ENCODE measurements at regions not wholly inside any gene's neighbourhood (a gene's known extent, or its start where the extent isn't known, plus 50 kb on each side); places are given as distances from the start of the nearest gene placed in this dataset.
"Not testable (repeated sequence)": the region's sequence is repeated elsewhere in the genome, so short reads cannot be mapped to it uniquely, and the experiment has no call there.

GRCh38 chr4:134089885-134090284 lies 111.7 kb downstream of the PABPC4L start:
- Histone ChIP-seq H3K4me3 (no peak overlapping the region), H3K27ac (no peak overlapping the region), H3K9me3 (no peaks in the 10 kb centered on the region), H3K27me3 (no peaks in the 10 kb centered on the region), H3K4me1 (no peaks in the 10 kb centered on the region), H3K36me3 (no peaks in the 10 kb centered on the region)
- no peak for DNase-seq
- 37 to 50% (median 45%) methylated on average over 3 of the region's 3 CpGs for WGBS, 5 donors
- TF ChIP-seq POLR2A (IDR thresholded peaks at IDR 0.05) = no peak
- no peak for TF ChIP-seq EP300 (IDR thresholded peaks at IDR 0.05)
- TF ChIP-seq, protein P1, sequence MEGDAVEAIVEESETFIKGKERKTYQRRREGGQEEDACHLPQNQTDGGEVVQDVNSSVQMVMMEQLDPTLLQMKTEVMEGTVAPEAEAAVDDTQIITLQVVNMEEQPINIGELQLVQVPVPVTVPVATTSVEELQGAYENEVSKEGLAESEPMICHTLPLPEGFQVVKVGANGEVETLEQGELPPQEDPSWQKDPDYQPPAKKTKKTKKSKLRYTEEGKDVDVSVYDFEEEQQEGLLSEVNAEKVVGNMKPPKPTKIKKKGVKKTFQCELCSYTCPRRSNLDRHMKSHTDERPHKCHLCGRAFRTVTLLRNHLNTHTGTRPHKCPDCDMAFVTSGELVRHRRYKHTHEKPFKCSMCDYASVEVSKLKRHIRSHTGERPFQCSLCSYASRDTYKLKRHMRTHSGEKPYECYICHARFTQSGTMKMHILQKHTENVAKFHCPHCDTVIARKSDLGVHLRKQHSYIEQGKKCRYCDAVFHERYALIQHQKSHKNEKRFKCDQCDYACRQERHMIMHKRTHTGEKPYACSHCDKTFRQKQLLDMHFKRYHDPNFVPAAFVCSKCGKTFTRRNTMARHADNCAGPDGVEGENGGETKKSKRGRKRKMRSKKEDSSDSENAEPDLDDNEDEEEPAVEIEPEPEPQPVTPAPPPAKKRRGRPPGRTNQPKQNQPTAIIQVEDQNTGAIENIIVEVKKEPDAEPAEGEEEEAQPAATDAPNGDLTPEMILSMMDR (IDR thresholded peaks at IDR 0.05) = no peak
- TF ChIP-seq POLR2AphosphoS5 (IDR thresholded peaks at IDR 0.05) = no peak
- intact Hi-C loops (cut with DNase I; ENCODE audit: low total_unique reads) = no loop called here

DNA sequence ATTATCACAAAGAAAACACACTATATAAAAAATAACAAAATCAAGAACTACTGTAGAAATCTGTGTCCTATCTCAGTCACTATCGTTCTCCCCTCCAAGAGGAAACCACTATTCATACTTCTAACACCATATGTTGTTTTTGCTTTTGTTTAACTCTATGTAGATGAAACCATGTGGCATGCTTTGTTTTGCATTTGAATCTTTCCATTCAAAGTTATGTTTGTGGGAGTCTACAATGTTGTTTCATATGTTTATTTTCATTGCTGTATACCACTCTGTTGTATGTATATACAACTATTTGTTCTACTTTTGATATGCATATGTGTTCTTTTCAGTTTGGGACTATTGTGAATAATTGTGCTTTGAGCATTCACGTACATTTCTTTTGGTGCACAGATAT lies 116.1 kb downstream of the PABPC4L start:
- intact Hi-C loops (cut with DNase I; ENCODE audit: low total_unique reads) = no loop called here
- no peaks in the 10 kb centered on the region for H3K27me3 ChIP-seq

DNA sequence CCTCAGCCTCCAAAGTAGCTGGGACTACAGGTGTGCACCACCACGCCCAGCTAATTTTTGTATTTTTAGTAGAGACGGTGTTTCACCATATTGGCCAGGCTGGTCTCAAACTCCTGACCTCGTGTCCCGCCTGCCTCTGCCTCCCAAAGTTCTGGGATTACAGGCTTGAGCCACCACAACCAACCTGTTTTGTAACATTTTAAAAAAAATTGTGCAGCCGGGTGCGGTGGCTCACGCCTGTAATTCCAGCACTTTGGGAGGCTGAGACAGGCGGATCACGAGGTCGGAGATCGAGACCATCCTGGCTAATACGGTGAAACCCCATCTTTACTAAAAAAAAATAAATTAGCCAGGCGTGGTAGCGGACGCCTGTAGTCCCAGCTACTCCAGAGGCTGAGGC lies 122.5 kb downstream of the PABPC4L start:
- H3K27ac ChIP-seq; H3K27me3 ChIP-seq; H3K36me3 ChIP-seq; intact Hi-C loops (cut with DNase I; ENCODE audit: low total_unique reads); DNase-seq; H3K9me3 ChIP-seq; H3K4me3 ChIP-seq; H3K4me1 ChIP-seq: not testable (repeated sequence)
- WGBS, 5 donors = 92 to 97% (median 94%) methylated on average over 15 of the region's 15 CpGs

More for the DNA sequence above, 116.1 kb downstream of the PABPC4L start:
- TF ChIP-seq POLR2A (IDR thresholded peaks at IDR 0.05) (no peak), EP300 (IDR thresholded peaks at IDR 0.05) (no peak), POLR2AphosphoS5 (IDR thresholded peaks at IDR 0.05) (no peak)
- TF ChIP-seq, protein P1 (IDR thresholded peaks at IDR 0.05) = no peak
- Histone ChIP-seq H3K4me1 (no peaks in the 10 kb centered on the region), H3K9me3 (no peaks in the 10 kb centered on the region), H3K36me3 (no peaks in the 10 kb centered on the region), H3K27ac (no peak overlapping the region), H3K4me3 (no peak overlapping the region)
- WGBS, 5 donors = 64 to 71% (median 68%) methylated on average over 2 of the region's 2 CpGs
- DNase-seq = no peak

DNA sequence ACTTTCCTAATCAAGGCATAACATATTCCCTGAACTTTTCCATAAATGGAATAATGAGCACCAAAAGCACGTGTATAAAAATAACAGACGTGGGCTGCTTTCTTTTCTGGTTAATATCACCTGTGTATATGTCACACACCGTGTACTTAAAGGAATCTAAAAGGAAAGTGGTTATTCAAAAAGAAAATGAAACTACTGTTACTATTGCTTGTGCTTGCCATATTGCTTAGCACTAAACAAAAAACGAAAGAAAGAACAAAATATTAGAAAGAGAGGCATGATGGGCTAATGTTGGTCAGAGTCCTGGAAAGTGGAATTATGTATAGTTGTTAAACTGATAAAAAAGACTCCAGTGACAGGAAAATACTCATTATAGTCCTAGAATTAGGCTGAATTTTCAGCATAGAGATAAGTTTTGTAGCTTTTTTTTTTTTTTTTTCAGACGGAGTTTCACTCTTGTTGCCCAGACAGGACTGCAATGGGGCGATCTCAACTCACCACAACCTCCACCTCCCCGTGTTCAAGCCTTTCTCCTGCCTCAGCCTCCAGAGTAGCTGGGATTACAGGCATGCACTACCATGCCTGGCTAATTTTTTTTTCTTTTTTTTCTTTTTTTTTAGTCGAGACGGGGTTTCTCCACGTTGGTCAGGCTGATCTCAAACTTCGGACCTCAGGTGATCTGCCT lies 123.2 kb downstream of the PABPC4L start:
- no peaks in the 10 kb centered on the region for H3K4me1 ChIP-seq
- intact Hi-C loops (cut with DNase I; ENCODE audit: low total_unique reads) = no loop called here
- DNase-seq = no peak
- no peaks in the 10 kb centered on the region for H3K9me3 ChIP-seq
- no peaks in the 10 kb centered on the region for H3K36me3 ChIP-seq
- TF ChIP-seq POLR2A (IDR thresholded peaks at IDR 0.05) (no peak), POLR2AphosphoS5 (IDR thresholded peaks at IDR 0.05) (no peak), EP300 (IDR thresholded peaks at IDR 0.05) (no peak)
- TF ChIP-seq, protein P1 (IDR thresholded peaks at IDR 0.05) = no peak
- no peaks in the 10 kb centered on the region for H3K27me3 ChIP-seq
- no peak overlapping the region for H3K4me3 ChIP-seq
- 71 to 82% (median 79%) methylated on average over 11 of the region's 11 CpGs for WGBS, 5 donors
- H3K27ac ChIP-seq = no peak overlapping the region

DNA sequence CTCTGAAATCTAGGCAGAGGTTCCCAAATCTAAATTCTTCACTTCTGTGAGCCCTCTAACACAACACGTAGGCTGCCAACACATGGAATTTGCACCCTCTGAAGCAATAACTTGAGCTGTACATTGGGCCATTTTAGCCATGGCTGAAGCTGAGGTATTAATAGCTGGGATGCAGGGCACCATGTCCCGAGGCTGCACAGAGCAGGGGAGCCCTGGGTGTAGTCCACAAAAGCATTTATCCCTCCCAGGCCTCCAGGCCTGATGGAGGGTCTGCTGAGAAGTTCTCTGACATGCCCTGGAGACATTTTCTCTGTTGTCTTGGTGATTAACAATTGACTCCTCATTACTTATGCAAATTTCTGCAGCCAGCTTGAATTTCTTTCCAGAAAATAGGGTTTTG lies 127.9 kb downstream of the PABPC4L start:
- no peak for DNase-seq
- H3K4me1 ChIP-seq = no peaks in the 10 kb centered on the region
- H3K36me3 ChIP-seq = no peaks in the 10 kb centered on the region
- no peaks in the 10 kb centered on the region for H3K27me3 ChIP-seq
- intact Hi-C loops (cut with DNase I; ENCODE audit: low total_unique reads) = no loop called here
- H3K9me3 ChIP-seq = peaks cover 0 to 4% (median 2%) of the 10 kb centered on the region in 4 donors
- 63 to 79% (median 72%) methylated on average over 2 of the region's 2 CpGs for WGBS, 5 donors
- no peak overlapping the region for H3K27ac ChIP-seq
- TF ChIP-seq, protein P1 (IDR thresholded peaks at IDR 0.05) = no peak
- TF ChIP-seq POLR2A (IDR thresholded peaks at IDR 0.05) = no peak
- TF ChIP-seq EP300 (IDR thresholded peaks at IDR 0.05) = no peak
- TF ChIP-seq POLR2AphosphoS5 (IDR thresholded peaks at IDR 0.05) = no peak
- H3K4me3 ChIP-seq = no peak overlapping the region
